ENCODE measurements at regions not wholly inside any gene's neighbourhood (a gene's known extent, or its start where the extent isn't known, plus 50 kb on each side); places are given as distances from the start of the nearest gene placed in this dataset.

DNA sequence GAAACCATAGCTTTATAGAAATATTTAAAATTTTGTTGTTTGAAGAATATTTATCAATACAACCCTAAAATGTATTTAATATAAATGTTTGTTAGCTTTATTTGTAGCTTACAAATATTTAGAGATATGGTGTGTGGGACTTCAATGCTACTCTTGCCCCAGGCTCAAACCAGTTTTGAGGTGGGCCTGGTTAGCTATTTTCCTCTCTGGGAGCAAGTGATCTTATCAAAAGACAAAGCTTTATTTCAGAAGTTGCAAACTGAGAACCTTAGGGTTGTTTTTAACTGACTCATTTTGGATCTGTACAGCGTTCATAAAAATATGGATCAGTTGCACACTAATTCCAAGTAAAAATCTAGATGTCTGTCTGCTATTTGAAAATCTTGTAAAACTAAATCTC, 563.6 kb upstream of the CDH2 start:
- Histone ChIP-seq H3K27ac (ENCODE audit: extremely low read depth, low read depth, low read length) (no peak overlapping the region), H3K36me3 (ENCODE audit: control insufficient read depth in 2 of 2, insufficient read depth in 1 of 2, low read length in 2 of 2) (no peaks in the 10 kb centered on the region), H3K4me1 (ENCODE audit: control insufficient read depth, insufficient read depth, low read length) (no peaks in the 10 kb centered on the region), H3K4me3 (ENCODE audit: low read depth, low read length) (no peak overlapping the region), H3K9me3 (ENCODE audit: control insufficient read depth, insufficient read depth, low read depth, low read length) (no peaks in the 10 kb centered on the region)
- TF ChIP-seq ZNF560 (tag by site-specific recombination; IDR thresholded peaks at IDR 0.05; ENCODE audit: borderline replicate concordance), result no peak
- no peak for TF ChIP-seq ZNF394 (tag by site-specific recombination; IDR thresholded peaks at IDR 0.05; ENCODE audit: borderline replicate concordance)
- no peak for TF ChIP-seq ZNF629 (tag by site-specific recombination; IDR thresholded peaks at IDR 0.05)
- TF ChIP-seq ZFP37 (tag by site-specific recombination; IDR thresholded peaks at IDR 0.05), result no peak
- no peak for TF ChIP-seq ZNF148 (tag by site-specific recombination; IDR thresholded peaks at IDR 0.05; ENCODE audit: borderline replicate concordance)
- TF ChIP-seq ZSCAN30 (tag by site-specific recombination; IDR thresholded peaks at IDR 0.05), result no peak
- ChIA-PET CTCF (interaction anchor here (0.7 kb wide), 1 partner anchor 1424 kb away, joined by 3 read pairs; no protein-coding TSS in a partner anchor), POLR2A (no interaction called here)

GRCh38 chr18:28736951-28737350, 560.0 kb upstream of the CDH2 start:
- Histone ChIP-seq H3K27ac (ENCODE audit: extremely low read depth, low read depth, low read length) (no peak overlapping the region), H3K36me3 (ENCODE audit: control insufficient read depth in 2 of 2, insufficient read depth in 1 of 2, low read length in 2 of 2) (no peaks in the 10 kb centered on the region), H3K4me1 (ENCODE audit: control insufficient read depth, insufficient read depth, low read length) (no peaks in the 10 kb centered on the region), H3K9me3 (ENCODE audit: control insufficient read depth, insufficient read depth, low read depth, low read length) (no peaks in the 10 kb centered on the region), H3K4me3 (ENCODE audit: low read depth, low read length) (no peak overlapping the region)
- CTCF ChIA-PET, result no interaction called here
- TF ChIP-seq ZNF112 (tag by site-specific recombination; IDR thresholded peaks at IDR 0.05), result no peak
- no peak for TF ChIP-seq ZNF350 (tag by site-specific recombination; IDR thresholded peaks at IDR 0.05)
- no peak for TF ChIP-seq ZNF791 (tag by site-specific recombination; IDR thresholded peaks at IDR 0.05)
- TF ChIP-seq ZNF548 (tag by site-specific recombination; IDR thresholded peaks at IDR 0.05), result no peak
- no peak for TF ChIP-seq PRDM10 (tag by site-specific recombination; IDR thresholded peaks at IDR 0.05)
- TF ChIP-seq ZBTB21 (tag by site-specific recombination; IDR thresholded peaks at IDR 0.05), result no peak
- no peak for TF ChIP-seq ZNF366 (tag by site-specific recombination; conservative IDR thresholded peaks at IDR 0.05)
- TF ChIP-seq KLF7 (tag by site-specific recombination; IDR thresholded peaks at IDR 0.05; ENCODE audit: borderline replicate concordance), result no peak
- TF ChIP-seq ZBTB11 (tag by site-specific recombination; conservative IDR thresholded peaks at IDR 0.05; ENCODE audit: low read depth), result no peak
- no peak for TF ChIP-seq ZNF16 (tag by site-specific recombination; IDR thresholded peaks at IDR 0.05; ENCODE audit: low read depth)
- no peak for TF ChIP-seq ZNF354C (tag by site-specific recombination; IDR thresholded peaks at IDR 0.05; ENCODE audit: borderline replicate concordance, low read depth)
- no peak for TF ChIP-seq IKZF3 (tag by site-specific recombination; IDR thresholded peaks at IDR 0.05)
- TF ChIP-seq ZNF221 (tag by site-specific recombination; IDR thresholded peaks at IDR 0.05; ENCODE audit: borderline replicate concordance), result no peak
- TF ChIP-seq ZNF202 (tag by site-specific recombination; IDR thresholded peaks at IDR 0.05; ENCODE audit: borderline replicate concordance), result no peak
- TF ChIP-seq ZNF830 (tag by site-specific recombination; IDR thresholded peaks at IDR 0.05; ENCODE audit: low read depth), result no peak
- TF ChIP-seq ZNF266 (tag by site-specific recombination; IDR thresholded peaks at IDR 0.05; ENCODE audit: low read depth), result no peak
- TF ChIP-seq ZBTB48 (tag by site-specific recombination; IDR thresholded peaks at IDR 0.05), result no peak
- no peak for TF ChIP-seq ZNF146 (tag by site-specific recombination; IDR thresholded peaks at IDR 0.05)
- TF ChIP-seq ZNF311 (tag by site-specific recombination; IDR thresholded peaks at IDR 0.05; ENCODE audit: borderline replicate concordance), result no peak
- TF ChIP-seq YY1 (tag by site-specific recombination; IDR thresholded peaks at IDR 0.05), result no peak
- POLR2A ChIA-PET, result no interaction called here
